NCI-H446 (cell line): ENCODE measurements at regions not wholly inside any gene's neighbourhood (a gene's known extent, or its start where the extent isn't known, plus 50 kb on each side); places are given as distances from the start of the nearest gene placed in this dataset.
"Not testable (repeated sequence)": the region's sequence is repeated elsewhere in the genome, so short reads cannot be mapped to it uniquely, and the experiment has no call there.

Experiments
- DNase-seq, 2 experiments: peaks; one replicate each; lab custom pipeline; 2025; lab: John Stamatoyannopoulos, UW

- DNase-seq = no peak
Measured at GRCh38 chr4:156547439-156547838, 424.2 kb downstream of the PDGFC start.

- no peak for DNase-seq
Measured at GRCh38 chr4:156545003-156545785, 426.4 kb downstream of the PDGFC start.

- DNase-seq = no peak
Measured at GRCh38 chr4:156539376-156539775, 432.2 kb downstream of the PDGFC start.

GRCh38 chr4:156538651-156539257 is 432.8 kb downstream of the PDGFC start:
- no peak for DNase-seq

- no peak for DNase-seq
Measured at GRCh38 chr4:156538210-156538609, 433.4 kb downstream of the PDGFC start.

- DNase-seq = no peak
Measured at GRCh38 chr4:156537286-156537685, 434.3 kb downstream of the PDGFC start.

- no peak for DNase-seq
Measured at GRCh38 chr4:156536661-156537060, 434.9 kb downstream of the PDGFC start.

GRCh38 chr4:156534205-156534604 is 437.4 kb downstream of the PDGFC start:
- no peak for DNase-seq

GRCh38 chr4:156528216-156528615 is 443.4 kb downstream of the PDGFC start:
- no peak for DNase-seq

- DNase-seq = no peak
Measured at GRCh38 chr4:156527237-156527993, 444.2 kb downstream of the PDGFC start.

GRCh38 chr4:156523991-156524390 is 447.6 kb downstream of the PDGFC start:
- no peak for DNase-seq

- no peak for DNase-seq
Measured at GRCh38 chr4:156523492-156523891, 448.1 kb downstream of the PDGFC start.

- no peak for DNase-seq
Measured at GRCh38 chr4:156521631-156522030, 450.0 kb downstream of the PDGFC start.

GRCh38 chr4:156517956-156518355 is 453.6 kb downstream of the PDGFC start:
- DNase-seq = no peak

GRCh38 chr4:156517546-156517945 is 454.1 kb downstream of the PDGFC start:
- no peak for DNase-seq

GRCh38 chr4:156516698-156517097 is 454.9 kb downstream of the PDGFC start:
- DNase-seq = no peak

- DNase-seq = no peak
Measured at GRCh38 chr4:156515295-156515694, 456.3 kb downstream of the PDGFC start.

- DNase-seq = peak; percentile 22 to 48
Measured at GRCh38 chr4:156512622-156513021, 459.0 kb downstream of the PDGFC start.

GRCh38 chr4:156509921-156510320 is 461.7 kb downstream of the PDGFC start:
- not testable (repeated sequence) for DNase-seq

GRCh38 chr4:156505341-156505955 is 466.2 kb downstream of the PDGFC start:
- no peak for DNase-seq

GRCh38 chr4:156503119-156503518 is 468.5 kb downstream of the PDGFC start:
- DNase-seq = no peak

- DNase-seq = no peak
Measured at GRCh38 chr4:156501962-156502361, 469.6 kb downstream of the PDGFC start.
